ENCODE measurements at regions not wholly inside any gene's neighbourhood (a gene's known extent, or its start where the extent isn't known, plus 50 kb on each side); places are given as distances from the start of the nearest gene placed in this dataset.
A peak's percentile ranks its signal among the peaks of the same experiment; 100 is the strongest.

GRCh38 chr17:5786510-5786875, 202.2 kb upstream of the NLRP1 start:
- no peak overlapping the region for H3K4me3 Mint-ChIP-seq (ENCODE audit: unreplicated experiment)
- peaks cover 2% of the 10 kb centered on the region for H3K36me3 Mint-ChIP-seq (ENCODE audit: low read depth)
- H3K9me3 Mint-ChIP-seq (ENCODE audit: low read depth), result peaks cover 11% of the 10 kb centered on the region
- H3K4me1 Mint-ChIP-seq (ENCODE audit: low read depth), result peaks cover 7% of the 10 kb centered on the region
- peaks cover 10% of the 10 kb centered on the region for H3K27me3 Mint-ChIP-seq (ENCODE audit: low read depth)
- no peak overlapping the region for H3K27ac Mint-ChIP-seq (ENCODE audit: unreplicated experiment)
- DNase-seq (ENCODE audit: low spot score), result no peak
- TF ChIP-seq, protein P1, sequence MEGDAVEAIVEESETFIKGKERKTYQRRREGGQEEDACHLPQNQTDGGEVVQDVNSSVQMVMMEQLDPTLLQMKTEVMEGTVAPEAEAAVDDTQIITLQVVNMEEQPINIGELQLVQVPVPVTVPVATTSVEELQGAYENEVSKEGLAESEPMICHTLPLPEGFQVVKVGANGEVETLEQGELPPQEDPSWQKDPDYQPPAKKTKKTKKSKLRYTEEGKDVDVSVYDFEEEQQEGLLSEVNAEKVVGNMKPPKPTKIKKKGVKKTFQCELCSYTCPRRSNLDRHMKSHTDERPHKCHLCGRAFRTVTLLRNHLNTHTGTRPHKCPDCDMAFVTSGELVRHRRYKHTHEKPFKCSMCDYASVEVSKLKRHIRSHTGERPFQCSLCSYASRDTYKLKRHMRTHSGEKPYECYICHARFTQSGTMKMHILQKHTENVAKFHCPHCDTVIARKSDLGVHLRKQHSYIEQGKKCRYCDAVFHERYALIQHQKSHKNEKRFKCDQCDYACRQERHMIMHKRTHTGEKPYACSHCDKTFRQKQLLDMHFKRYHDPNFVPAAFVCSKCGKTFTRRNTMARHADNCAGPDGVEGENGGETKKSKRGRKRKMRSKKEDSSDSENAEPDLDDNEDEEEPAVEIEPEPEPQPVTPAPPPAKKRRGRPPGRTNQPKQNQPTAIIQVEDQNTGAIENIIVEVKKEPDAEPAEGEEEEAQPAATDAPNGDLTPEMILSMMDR (IDR thresholded peaks at IDR 0.05), result no peak

- TF ChIP-seq, protein P1 (IDR thresholded peaks at IDR 0.05), result no peak
- DNase-seq (ENCODE audit: low spot score), result no peak
- Mint-ChIP-seq H3K27me3 (ENCODE audit: low read depth) (peaks cover 10% of the 10 kb centered on the region), H3K4me3 (ENCODE audit: unreplicated experiment) (no peak overlapping the region), H3K4me1 (ENCODE audit: low read depth) (peaks cover 7% of the 10 kb centered on the region), H3K27ac (ENCODE audit: unreplicated experiment) (no peak overlapping the region), H3K36me3 (ENCODE audit: low read depth) (peaks cover 2% of the 10 kb centered on the region), H3K9me3 (ENCODE audit: low read depth) (peaks cover 13% of the 10 kb centered on the region)
Measured at GRCh38 chr17:5788266-5788900, 204.1 kb upstream of the NLRP1 start.

DNA sequence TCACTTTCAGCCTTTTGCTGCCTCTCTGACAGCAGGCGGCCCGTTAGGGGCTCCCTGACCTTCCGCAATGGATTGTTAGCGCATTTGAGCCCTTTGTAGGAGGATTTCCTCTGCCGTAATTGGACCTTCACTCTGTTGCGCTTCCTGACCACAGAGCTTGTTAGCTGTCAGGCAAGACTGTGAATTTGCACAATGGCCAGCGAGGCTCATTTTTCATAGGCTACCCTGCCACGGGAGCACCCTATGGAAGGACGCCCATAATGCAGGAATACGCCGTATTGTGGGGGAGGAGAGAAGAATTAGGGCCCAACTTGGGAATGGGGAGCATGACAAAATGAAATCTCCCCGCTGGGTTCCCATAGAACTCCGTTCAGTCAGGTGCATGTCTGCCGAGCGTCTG, 205.2 kb upstream of the NLRP1 start:
- H3K4me3 Mint-ChIP-seq (ENCODE audit: unreplicated experiment), result no peak overlapping the region
- peaks cover 7% of the 10 kb centered on the region for H3K9me3 Mint-ChIP-seq (ENCODE audit: low read depth)
- H3K27me3 Mint-ChIP-seq (ENCODE audit: low read depth), result peaks cover 10% of the 10 kb centered on the region
- peaks cover 7% of the 10 kb centered on the region for H3K4me1 Mint-ChIP-seq (ENCODE audit: low read depth)
- H3K27ac Mint-ChIP-seq (ENCODE audit: unreplicated experiment), result no peak overlapping the region
- no peaks in the 10 kb centered on the region for H3K36me3 Mint-ChIP-seq (ENCODE audit: low read depth)
- DNase-seq (ENCODE audit: low spot score), result no peak
- TF ChIP-seq, protein P1 (IDR thresholded peaks at IDR 0.05), result no peak

DNA sequence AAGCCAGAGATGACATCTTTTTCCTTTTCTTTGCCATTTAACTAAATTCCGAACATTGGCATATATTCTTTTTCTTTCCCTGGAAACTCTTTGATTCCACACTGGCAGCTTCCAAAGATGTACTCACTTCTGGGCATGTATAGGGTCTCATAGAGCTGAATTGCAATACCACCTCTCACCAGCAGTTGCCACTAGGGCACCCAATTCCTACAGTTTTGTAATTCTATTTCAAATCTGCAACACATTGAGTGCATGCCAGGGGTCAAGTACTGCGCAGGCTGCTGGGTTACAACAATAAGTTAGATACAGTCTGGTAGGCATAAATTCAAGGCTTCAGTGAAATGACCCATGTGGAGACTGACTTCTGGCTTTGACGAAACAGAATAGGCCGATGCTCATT, 208.8 kb upstream of the NLRP1 start:
- Mint-ChIP-seq H3K36me3 (ENCODE audit: low read depth) (no peaks in the 10 kb centered on the region), H3K27ac (ENCODE audit: unreplicated experiment) (no peak overlapping the region), H3K27me3 (ENCODE audit: low read depth) (peaks cover 24% of the 10 kb centered on the region), H3K9me3 (ENCODE audit: low read depth) (peaks cover 7% of the 10 kb centered on the region), H3K4me3 (ENCODE audit: unreplicated experiment) (no peak overlapping the region), H3K4me1 (ENCODE audit: low read depth) (no peaks in the 10 kb centered on the region)
- TF ChIP-seq, protein P1 (IDR thresholded peaks at IDR 0.05), result peak; percentile 31
- no peak for DNase-seq (ENCODE audit: low spot score)

- peaks cover 29% of the 10 kb centered on the region for H3K27me3 Mint-ChIP-seq (ENCODE audit: low read depth)
- H3K4me1 Mint-ChIP-seq (ENCODE audit: low read depth), result no peaks in the 10 kb centered on the region
- no peak overlapping the region for H3K27ac Mint-ChIP-seq (ENCODE audit: unreplicated experiment)
- DNase-seq (ENCODE audit: low spot score), result no peak
- H3K36me3 Mint-ChIP-seq (ENCODE audit: low read depth), result no peaks in the 10 kb centered on the region
- no peak overlapping the region for H3K4me3 Mint-ChIP-seq (ENCODE audit: unreplicated experiment)
- TF ChIP-seq, protein P1 (IDR thresholded peaks at IDR 0.05), result no peak
- H3K9me3 Mint-ChIP-seq (ENCODE audit: low read depth), result peaks cover 7% of the 10 kb centered on the region
Measured at GRCh38 chr17:5793899-5794298, 209.6 kb upstream of the NLRP1 start.
